Hepatocyte (in vitro differentiated cells): ENCODE measurements at regions not wholly inside any gene's neighbourhood (a gene's known extent, or its start where the extent isn't known, plus 50 kb on each side); places are given as distances from the start of the nearest gene placed in this dataset.

Source experiments
- DNase-seq: peaks from one replicate; pipeline ENCODE4 v3.0.0-alpha.2; 2016; ENCODE audit warnings: low spot score
- H2AFZ ChIP-seq: fragments of 200-600 bp; sonication (generic); 2 replicates; pipeline ENCODE4 v1.6.0; 2016; ENCODE audit warnings: antibody characterized with exemption, mild to moderate bottlenecking
- H3K27ac ChIP-seq: fragments of 200-600 bp; sonication (generic); 2 replicates; pipeline ENCODE4 v1.5.1; 2016; ENCODE audit warnings: mild to moderate bottlenecking
- H3K27me3 ChIP-seq: fragments of 200-600 bp; sonication (generic); 2 replicates; pipeline ENCODE4 v1.6.1; 2016
- H3K36me3 ChIP-seq: fragments of 200-600 bp; sonication (generic); replicated peaks from 2 replicates; pipeline ENCODE4 v1.5.1; 2016; ENCODE audit warnings: low read depth; ENCODE audit not compliant: insufficient read depth
- H3K4me1 ChIP-seq: fragments of 200-600 bp; sonication (generic); 2 replicates; pipeline ENCODE4 v1.5.1; 2016; ENCODE audit warnings: mild to moderate bottlenecking, moderate library complexity; ENCODE audit not compliant: insufficient read depth
- H3K4me2 ChIP-seq: fragments of 200-600 bp; sonication (generic); 2 replicates; pipeline ENCODE4 v1.6.0; 2016
- H3K4me3 ChIP-seq: fragments of 200-600 bp; sonication (generic); 2 replicates; pipeline ENCODE4 v1.5.1; 2016; ENCODE audit warnings: mild to moderate bottlenecking
- H3K79me2 ChIP-seq: fragments of 200-600 bp; sonication (generic); 2 replicates; pipeline ENCODE4 v1.6.0; 2017; ENCODE audit warnings: mild to moderate bottlenecking
- H3K9me2 ChIP-seq: fragments of 200-600 bp; sonication (generic); replicated peaks from 2 replicates; pipeline ENCODE4 v1.6.0; 2017; ENCODE audit warnings: mild to moderate bottlenecking; ENCODE audit not compliant: insufficient read depth
- H3K9me3 ChIP-seq: fragments of 200-600 bp; sonication (generic); 2 replicates; pipeline ENCODE4 v1.5.1; 2016; ENCODE audit warnings: low read depth, mild to moderate bottlenecking
- H4K20me1 ChIP-seq: fragments of 200-600 bp; sonication (generic); 2 replicates; pipeline ENCODE4 v1.6.0; 2016; ENCODE audit warnings: mild to moderate bottlenecking; ENCODE audit not compliant: insufficient read depth, poor library complexity, severe bottlenecking
- CTCF ChIP-seq: fragments of 200-600 bp; sonication (generic); IDR thresholded peaks from 2 replicates; pipeline ENCODE4 v1.5.1; 2016; ENCODE audit warnings: antibody characterized with exemption, mild to moderate bottlenecking; ENCODE audit not compliant: poor library complexity
- EZH2 ChIP-seq: fragments of 200-600 bp; sonication (generic); IDR thresholded peaks from 2 replicates; pipeline ENCODE4 v1.6.1; 2016; ENCODE audit warnings: antibody characterized with exemption, mild to moderate bottlenecking, borderline replicate concordance
- EZH2phosphoT487 ChIP-seq: fragments of 200-600 bp; sonication (generic); IDR thresholded peaks from one replicate; pipeline ENCODE4 v1.6.1; 2018; ENCODE audit warnings: antibody characterized with exemption, mild to moderate bottlenecking, low read depth, moderate library complexity; ENCODE audit not compliant: unreplicated experiment, severe bottlenecking
- WGBS: methylation state at CpG from one replicate; pipeline ENCODE4 v1.1.6; 2016; ENCODE audit warnings: low lambda C conversion rate; ENCODE audit errors: missing lambda C conversion rate; 5-methylcytosine and 5-hydroxymethylcytosine counted together

GRCh38 chr6:143613749-143614148 lies 64.0 kb upstream of the PHACTR2 start:
- Histone ChIP-seq H3K4me2 (no peak overlapping the region), H4K20me1 (no peaks in the 10 kb centered on the region), H3K79me2 (no peaks in the 10 kb centered on the region), H3K4me3 (no peak overlapping the region), H3K27me3 (no peaks in the 10 kb centered on the region), H3K36me3 (no peaks in the 10 kb centered on the region), H3K9me2 (no peaks in the 10 kb centered on the region), H3K27ac (no peak overlapping the region), H2AFZ (no peak overlapping the region), H3K9me3 (no peaks in the 10 kb centered on the region), H3K4me1 (no peaks in the 10 kb centered on the region)
- DNase-seq = no peak
- 100% methylated on average over 5 of the region's 5 CpGs for WGBS
- TF ChIP-seq EZH2phosphoT487 (no peak), CTCF (no peak), EZH2 (no peak)

- H2AFZ ChIP-seq = no peak overlapping the region
- no peak for TF ChIP-seq EZH2phosphoT487
- TF ChIP-seq EZH2 = no peak
- TF ChIP-seq CTCF = no peak
- H4K20me1 ChIP-seq = no peaks in the 10 kb centered on the region
- H3K27me3 ChIP-seq = no peaks in the 10 kb centered on the region
- no peak overlapping the region for H3K4me3 ChIP-seq
- no peaks in the 10 kb centered on the region for H3K36me3 ChIP-seq
- no peaks in the 10 kb centered on the region for H3K9me3 ChIP-seq
- WGBS = 95% methylated on average over 1 of the region's 1 CpG
- H3K9me2 ChIP-seq = no peaks in the 10 kb centered on the region
- no peak for DNase-seq
- no peak overlapping the region for H3K4me2 ChIP-seq
- H3K79me2 ChIP-seq = peaks cover 7% of the 10 kb centered on the region
- peaks cover 9% of the 10 kb centered on the region for H3K4me1 ChIP-seq
- H3K27ac ChIP-seq = no peak overlapping the region
These were observed 65.6 kb upstream of the PHACTR2 start for GRCh38 chr6:143612186-143612585.

GRCh38 chr6:143611580-143611979 lies 66.2 kb upstream of the PHACTR2 start:
- Histone ChIP-seq H3K27ac (no peak overlapping the region), H3K27me3 (no peaks in the 10 kb centered on the region), H2AFZ (no peak overlapping the region), H3K9me2 (no peaks in the 10 kb centered on the region), H3K9me3 (no peaks in the 10 kb centered on the region), H3K79me2 (peaks cover 7% of the 10 kb centered on the region), H3K4me2 (no peak overlapping the region), H3K4me3 (no peak overlapping the region), H3K36me3 (no peaks in the 10 kb centered on the region), H4K20me1 (no peaks in the 10 kb centered on the region), H3K4me1 (peaks cover 11% of the 10 kb centered on the region)
- 97% methylated on average over 5 of the region's 5 CpGs for WGBS
- no peak for TF ChIP-seq CTCF
- no peak for TF ChIP-seq EZH2
- TF ChIP-seq EZH2phosphoT487 = no peak
- no peak for DNase-seq

- Histone ChIP-seq H3K27me3 (no peaks in the 10 kb centered on the region), H3K9me3 (no peaks in the 10 kb centered on the region), H3K27ac (no peak overlapping the region), H3K4me2 (no peak overlapping the region), H3K4me1 (peaks cover 11% of the 10 kb centered on the region), H3K79me2 (peaks cover 7% of the 10 kb centered on the region), H2AFZ (no peak overlapping the region), H3K9me2 (no peaks in the 10 kb centered on the region), H4K20me1 (no peaks in the 10 kb centered on the region), H3K4me3 (no peak overlapping the region), H3K36me3 (no peaks in the 10 kb centered on the region)
- WGBS = 70% methylated on average over 1 of the region's 1 CpG
- DNase-seq = no peak
- no peak for TF ChIP-seq CTCF
- no peak for TF ChIP-seq EZH2
- TF ChIP-seq EZH2phosphoT487 = no peak
These were observed 67.8 kb upstream of the PHACTR2 start for GRCh38 chr6:143609972-143610371.
